Heart left ventricle (tissue), 13 donors: ENCODE measurements at regions not wholly inside any gene's neighbourhood (a gene's known extent, or its start where the extent isn't known, plus 50 kb on each side); places are given as distances from the start of the nearest gene placed in this dataset.

Source experiments
- POLR2A ChIP-seq, 2 donors: fragments of 450-650 bp; IDR thresholded peaks; one replicate each; pipeline ENCODE4 v1.6.1; 2017; ENCODE audit warnings: antibody characterized with exemption in 2 of 2, mild to moderate bottlenecking in 2 of 2, moderate library complexity in 2 of 2
- TF ChIP-seq, protein P1 (sequence below), 12 donors: fragments of 200-600 bp; sonication (generic) in 4 of 12; IDR thresholded peaks; one replicate each; pipeline versions ENCODE4 v1.5.0 to v1.8.0; 2018 to 2022; ENCODE audit warnings: antibody characterized with exemption in 12 of 12, mild to moderate bottlenecking in 5 of 12
- donor health status: ischemic (EF 13 %, LVEDD 7.1; RV severe dilation, severe dysfunction).
- donor health status: DM: no; HTN: yes; CAD: no.
- donor health status: DM: no; HTN: no; CAD: no.
- donor health status: ischemic (EF 25% LVEDD 6.9; RV normal size, moderate dysfunction).
- donor health status: ischemic (EF 25% LVEDD 5.7; RV mildly dilated, moderate dysfunction).
- donor health status: ischemic (EF 35%, LVEDD 5.7; RV mildly dilated, moderate dysfunction).
- donor health status: nonischemic (EF 11% LVEDD 7.7; RV severe dilation, severe dysfunction).
- donor health status: DM: yes; HTN: yes; CAD: no.
- donor health status: PGD.
- donor health status: ischemic (EF 29% LVEDD 5.4; RV normal size, mild dysfunction).
- donor health status: nonischemic (EF 23%, LVEDD 6.1; RV moderate dilation, normal function).

DNA sequence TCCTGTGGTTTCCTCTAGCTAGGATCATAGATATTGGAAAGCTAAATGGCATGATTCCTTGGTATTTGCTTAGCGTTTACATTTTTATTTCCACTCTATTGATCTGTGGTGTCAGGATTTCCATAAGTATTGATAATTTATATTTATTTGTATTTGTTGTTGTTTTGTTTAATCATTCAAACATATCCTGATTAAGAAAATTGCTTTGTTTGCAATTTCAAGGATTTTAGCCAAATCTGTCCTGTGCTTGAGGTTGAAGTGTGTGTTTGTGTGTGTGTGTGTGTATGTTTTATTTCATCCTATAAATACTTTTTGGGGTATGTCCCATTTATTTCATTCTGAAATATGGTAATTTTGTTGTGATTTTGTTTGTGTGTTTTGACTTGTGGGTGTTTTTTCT lies 1884.1 kb upstream of the CDH6 start:
- TF ChIP-seq, protein P1, sequence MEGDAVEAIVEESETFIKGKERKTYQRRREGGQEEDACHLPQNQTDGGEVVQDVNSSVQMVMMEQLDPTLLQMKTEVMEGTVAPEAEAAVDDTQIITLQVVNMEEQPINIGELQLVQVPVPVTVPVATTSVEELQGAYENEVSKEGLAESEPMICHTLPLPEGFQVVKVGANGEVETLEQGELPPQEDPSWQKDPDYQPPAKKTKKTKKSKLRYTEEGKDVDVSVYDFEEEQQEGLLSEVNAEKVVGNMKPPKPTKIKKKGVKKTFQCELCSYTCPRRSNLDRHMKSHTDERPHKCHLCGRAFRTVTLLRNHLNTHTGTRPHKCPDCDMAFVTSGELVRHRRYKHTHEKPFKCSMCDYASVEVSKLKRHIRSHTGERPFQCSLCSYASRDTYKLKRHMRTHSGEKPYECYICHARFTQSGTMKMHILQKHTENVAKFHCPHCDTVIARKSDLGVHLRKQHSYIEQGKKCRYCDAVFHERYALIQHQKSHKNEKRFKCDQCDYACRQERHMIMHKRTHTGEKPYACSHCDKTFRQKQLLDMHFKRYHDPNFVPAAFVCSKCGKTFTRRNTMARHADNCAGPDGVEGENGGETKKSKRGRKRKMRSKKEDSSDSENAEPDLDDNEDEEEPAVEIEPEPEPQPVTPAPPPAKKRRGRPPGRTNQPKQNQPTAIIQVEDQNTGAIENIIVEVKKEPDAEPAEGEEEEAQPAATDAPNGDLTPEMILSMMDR (IDR thresholded peaks at IDR 0.05) = no peak
- TF ChIP-seq POLR2A (IDR thresholded peaks at IDR 0.05) = no peak
